HCT116 (cell line): ENCODE measurements at regions not wholly inside any gene's neighbourhood (a gene's known extent, or its start where the extent isn't known, plus 50 kb on each side); places are given as distances from the start of the nearest gene placed in this dataset.

ENCODE experiments used
- ATAC-seq: fragments of 200-7000 bp; cut with Tn5 transposase; 2 replicates; pipeline ENCODE4 v1.9.1; 2020; ENCODE audit warnings: mild to moderate bottlenecking, moderate library complexity
- BruUV-seq: library from RNA; stranded (reverse); fragments of 400-500 nt; replicated peaks from 2 replicates; lab custom pipeline; 2021; lab: Mats Ljungman, UMichigan
- CTCF ChIA-PET: fragments of 300-600 bp; sonication (Branson Sonifier 250); formaldehyde crosslinking; loops from one replicate; lab custom pipeline; 2021; ENCODE audit warnings: antibody characterized with exemption; lab: Charles Lee
- POLR2A ChIA-PET: fragments of 300-600, 350-600 bp; sonication (Branson Sonifier 250); formaldehyde crosslinking; loops from one replicate; lab custom pipeline; 2021; ENCODE audit warnings: antibody characterized with exemption; lab: Charles Lee
- RAD21 ChIA-PET, 2 experiments: fragments of 300-600 bp; sonication (Branson Sonifier 250); formaldehyde crosslinking; loops; one replicate each; lab custom pipeline; 2023; ENCODE audit warnings: low total read pairs in 2 of 2; ENCODE audit not compliant: uncharacterized antibody in 2 of 2, unreplicated experiment in 2 of 2, low non-redundant PET in 1 of 2; lab: Charles Lee
- DNase-seq: peaks from one replicate; pipeline ENCODE4 v3.0.0-alpha.2; 2010; ENCODE audit warnings: low read depth, low spot score
- H2AFZ ChIP-seq: fragments of 200-600 bp; shearing (Covaris generic), sonication (generic); 2 replicates; pipeline ENCODE4 v1.6.1; 2017; ENCODE audit warnings: low read depth, mixed run types, mixed read lengths, antibody characterized with exemption, low read length; ENCODE audit not compliant: poor library complexity, severe bottlenecking
- H3K27ac ChIP-seq: 2 replicates; pipeline ENCODE4 v1.5.1; 2012; ENCODE audit warnings: low read depth, low read length
- H3K27me3 ChIP-seq: fragments of 200-600 bp; sonication (generic); 2 replicates; pipeline ENCODE4 v1.6.1; 2016; ENCODE audit warnings: mixed run types, low read length, mixed read lengths; ENCODE audit not compliant: insufficient read depth
- H3K36me3 ChIP-seq, 2 experiments: fragments of 200-500 bp in 1 of 2; fragments of 200-600 bp in 1 of 2; sonication (Bioruptor generic) in 1 of 2; sonication (generic) in 1 of 2; 2 replicates each; pipeline versions ENCODE4 v1.5.1 to v1.6.1; 2014 to 2016; ENCODE audit warnings: low read length in 2 of 2, inconsistent platforms in 1 of 2, mixed read lengths in 1 of 2, mixed run types in 1 of 2; ENCODE audit not compliant: insufficient read depth in 2 of 2, control insufficient read depth in 1 of 2
- H3K4me1 ChIP-seq, 2 experiments: fragments of 200-600 bp in 1 of 2; sonication (generic) in 1 of 2; 2 replicates each; pipeline versions ENCODE4 v1.5.1 to v1.6.1; 2012 to 2017; ENCODE audit warnings: low read length in 2 of 2, inconsistent platforms in 1 of 2, mild to moderate bottlenecking in 1 of 2, mixed read lengths in 1 of 2, mixed run types in 1 of 2, moderate library complexity in 1 of 2; ENCODE audit not compliant: insufficient read depth in 2 of 2, control insufficient read depth in 1 of 2
- H3K4me2 ChIP-seq: fragments of 200-600 bp; sonication (generic); 2 replicates; pipeline ENCODE4 v1.6.1; 2017; ENCODE audit warnings: mixed run types, low read length, mixed read lengths
- H3K4me3 ChIP-seq, 2 experiments: fragments of 200-600 bp in 1 of 2; sonication (generic) in 1 of 2; replicated peaks in 1 of 2; 2 replicates each; pipeline ENCODE4 v1.5.1; 2011 to 2016; ENCODE audit warnings: low read length in 2 of 2, control low read depth in 1 of 2, low read depth in 1 of 2, mild to moderate bottlenecking in 1 of 2, mixed read lengths in 1 of 2, mixed run types in 1 of 2
- H3K79me2 ChIP-seq: fragments of 200-600 bp; sonication (generic); 2 replicates; pipeline ENCODE4 v1.6.1; 2017; ENCODE audit warnings: mild to moderate bottlenecking, mixed run types, low read length, moderate library complexity, mixed read lengths; ENCODE audit not compliant: insufficient read depth
- H3K9ac ChIP-seq: fragments of 200-600 bp; sonication (generic); 2 replicates; pipeline ENCODE4 v1.6.1; 2016; ENCODE audit warnings: low read length, mixed read lengths
- H3K9me2 ChIP-seq: fragments of 200-600 bp; sonication (generic), shearing (Covaris generic); 2 replicates; pipeline ENCODE4 v1.6.1; 2017; ENCODE audit warnings: mixed run types, mild to moderate bottlenecking, moderate library complexity; ENCODE audit not compliant: insufficient read depth
- H3K9me3 ChIP-seq, 2 experiments: fragments of 200-500 bp in 1 of 2; fragments of 200-600 bp in 1 of 2; sonication (Bioruptor generic) in 1 of 2; sonication (generic) in 1 of 2; 2 replicates each; pipeline ENCODE4 v1.6.1; 2014 to 2017; ENCODE audit warnings: low read length in 2 of 2, mixed read lengths in 2 of 2, inconsistent platforms in 1 of 2, low read depth in 1 of 2, mild to moderate bottlenecking in 1 of 2, mixed run types in 1 of 2, moderate library complexity in 1 of 2; ENCODE audit not compliant: control insufficient read depth in 1 of 2, insufficient read depth in 1 of 2
- H4K20me1 ChIP-seq: fragments of 200-600 bp; sonication (generic), shearing (Covaris generic); 2 replicates; pipeline ENCODE4 v1.6.1; 2017; ENCODE audit warnings: mixed run types, mild to moderate bottlenecking, moderate library complexity; ENCODE audit not compliant: insufficient read depth
- CEBPB ChIP-seq: IDR thresholded peaks from 2 replicates; pipeline ENCODE4 v1.6.1; 2012; ENCODE audit warnings: low read depth
- CTCF ChIP-seq, 3 experiments: fragments of 200-600 bp in 1 of 3; sonication (generic) in 1 of 3; IDR thresholded peaks in 2 of 3; conservative IDR thresholded peaks in 1 of 3; 2 replicates each; pipeline ENCODE4 v1.5.1; 2012 to 2017; ENCODE audit warnings: low read depth in 2 of 3, low read length in 2 of 3, antibody characterized with exemption in 1 of 3, borderline replicate concordance in 1 of 3, control low read depth in 1 of 3, mild to moderate bottlenecking in 1 of 3, mixed read lengths in 1 of 3, mixed run types in 1 of 3, moderate library complexity in 1 of 3; ENCODE audit not compliant: insufficient read depth in 1 of 3
- MAX ChIP-seq: IDR thresholded peaks from 2 replicates; pipeline ENCODE4 v1.6.1; 2012
- RAD21 ChIP-seq: IDR thresholded peaks from 2 replicates; pipeline ENCODE4 v1.6.1; 2012; ENCODE audit warnings: low read depth, mild to moderate bottlenecking
- SP1 ChIP-seq: IDR thresholded peaks from 2 replicates; pipeline ENCODE4 v1.6.1; 2012; ENCODE audit warnings: low read depth
- SRF ChIP-seq: IDR thresholded peaks from 2 replicates; pipeline ENCODE4 v1.6.1; 2012; ENCODE audit warnings: low read depth
- TCF7L2 ChIP-seq: IDR thresholded peaks from 2 replicates; pipeline ENCODE4 v1.7.0; 2011; ENCODE audit warnings: borderline replicate concordance, inconsistent platforms; ENCODE audit not compliant: insufficient read depth, insufficient read length; ENCODE audit errors: extremely low read depth
- intact Hi-C: fragments of 100-400 bp; cut with micrococcal nuclease; formaldehyde crosslinking; loops from 2 replicates; pipeline ENCODE4 v1.10.0; 2022

- Histone ChIP-seq H3K4me2 (peak overlapping the region; percentile 28), H2AFZ (peak overlapping the region; percentile 47), H3K27me3 (no peaks in the 10 kb centered on the region), H3K36me3 (no peaks in the 10 kb centered on the region), H3K4me3 (no peak overlapping the region), H4K20me1 (no peaks in the 10 kb centered on the region), H3K79me2 (no peaks in the 10 kb centered on the region), H3K9me2 (no peaks in the 10 kb centered on the region), H3K27ac (no peak overlapping the region), H3K9ac (no peak overlapping the region), H3K9me3 (no peaks in the 10 kb centered on the region), H3K4me1 (no peaks in the 10 kb centered on the region)
- ChIA-PET POLR2A (no interaction called here), RAD21 (no interaction called here), CTCF (no interaction called here)
- intact Hi-C loops, result loop anchor here (2.0 kb wide), 2 partner anchors 936 to 1574 kb away; no protein-coding TSS in a partner anchor
- TF ChIP-seq CEBPB (peak; percentile 69), SRF (no peak), RAD21 (peak; percentile 82), MAX (no peak), CTCF (IDR thresholded peaks at IDR 0.05 in 2 of 3, conservative IDR thresholded peaks at IDR 0.05 in 1 of 3; ENCODE audit: borderline replicate concordance in 1 of 3, insufficient read depth in 1 of 3, low read depth in 2 of 3, low read length in 2 of 3) (peak; percentile 22 to 65 (median 61); a peak in 3 of 6 replicates)
- BruUV-seq, result no TSS peak
- ATAC-seq, result peak; percentile 35
- DNase-seq, result peak; percentile 40
Measured at GRCh38 chr2:182650704-182651103, 65.4 kb upstream of the DNAJC10 start.

GRCh38 chr2:182652326-182652725, 63.7 kb upstream of the DNAJC10 start:
- Histone ChIP-seq H3K4me2 (no peak overlapping the region), H3K36me3 (no peaks in the 10 kb centered on the region), H3K4me3 (no peak overlapping the region), H3K9me2 (no peaks in the 10 kb centered on the region), H4K20me1 (no peaks in the 10 kb centered on the region), H3K4me1 (no peaks in the 10 kb centered on the region), H3K79me2 (no peaks in the 10 kb centered on the region), H3K27me3 (no peaks in the 10 kb centered on the region), H3K9ac (no peak overlapping the region), H2AFZ (no peak overlapping the region), H3K27ac (no peak overlapping the region), H3K9me3 (no peaks in the 10 kb centered on the region)
- no TSS peak for BruUV-seq
- DNase-seq, result no peak
- TF ChIP-seq SP1 (no peak), TCF7L2 (peak; percentile 22)
- ATAC-seq, result no peak
- POLR2A ChIA-PET, result no interaction called here
- CTCF ChIA-PET, result interaction anchor here (0.9 to 1.4 kb wide), 2 partner anchors 412 to 909 kb away, joined by 3 to 4 read pairs; no protein-coding TSS in a partner anchor
- intact Hi-C loops, result no loop called here
- RAD21 ChIA-PET, result no interaction called here
